ENCODE measurements at regions not wholly inside any gene's neighbourhood (a gene's known extent, or its start where the extent isn't known, plus 50 kb on each side); places are given as distances from the start of the nearest gene placed in this dataset.

- Histone ChIP-seq H3K27ac (peak overlapping the region; percentile 31), H3K4me3 (peak overlapping the region; percentile 1)
Measured at GRCh38 chr9:90965226-90966030, 163.8 kb downstream of the SYK start.

GRCh38 chr9:90966031-90966290 is 164.3 kb downstream of the SYK start:
- H3K27ac ChIP-seq: peak overlapping the region; percentile 50

More at GRCh38 chr9:90965226-90966030, 163.8 kb downstream of the SYK start:
- no peaks in the 10 kb centered on the region for H3K9me3 ChIP-seq
- WGBS: 50% methylated on average over 12 of the region's 12 CpGs
- no peaks in the 10 kb centered on the region for H3K36me3 ChIP-seq
- peaks cover 34% of the 10 kb centered on the region for H3K4me1 ChIP-seq
- H3K27me3 ChIP-seq: no peaks in the 10 kb centered on the region
- TF ChIP-seq CTCF (IDR thresholded peaks at IDR 0.05): no peak
- TF ChIP-seq POLR2AphosphoS5 (IDR thresholded peaks at IDR 0.05): no peak
- TF ChIP-seq EP300 (IDR thresholded peaks at IDR 0.05): no peak
- no peak for TF ChIP-seq POLR2A (IDR thresholded peaks at IDR 0.05)
- DNase-seq (ENCODE audit: low spot score in 2 of 2): no peak

GRCh38 chr9:90966480-90967144 is 165.0 kb downstream of the SYK start:
- 55% methylated on average over 19 of the region's 19 CpGs for WGBS
- TF ChIP-seq EP300 (IDR thresholded peaks at IDR 0.05) (no peak), CTCF (IDR thresholded peaks at IDR 0.05) (no peak), POLR2AphosphoS5 (IDR thresholded peaks at IDR 0.05) (no peak), POLR2A (IDR thresholded peaks at IDR 0.05) (no peak)
- Histone ChIP-seq H3K27me3 (no peaks in the 10 kb centered on the region), H3K27ac (peak overlapping the region; percentile 50), H3K4me3 (no peak overlapping the region), H3K9me3 (no peaks in the 10 kb centered on the region), H3K4me1 (peaks cover 42% of the 10 kb centered on the region), H3K36me3 (no peaks in the 10 kb centered on the region)
- no peak for DNase-seq (ENCODE audit: low spot score in 2 of 2)

More at GRCh38 chr9:90966031-90966290, 164.3 kb downstream of the SYK start:
- H3K27me3 ChIP-seq: no peaks in the 10 kb centered on the region
- H3K9me3 ChIP-seq: no peaks in the 10 kb centered on the region
- 74% methylated on average over 2 of the region's 2 CpGs for WGBS
- peaks cover 38% of the 10 kb centered on the region for H3K4me1 ChIP-seq
- H3K4me3 ChIP-seq: no peak overlapping the region
- H3K36me3 ChIP-seq: no peaks in the 10 kb centered on the region
- TF ChIP-seq EP300 (IDR thresholded peaks at IDR 0.05) (no peak), POLR2AphosphoS5 (IDR thresholded peaks at IDR 0.05) (no peak), CTCF (IDR thresholded peaks at IDR 0.05) (no peak), POLR2A (IDR thresholded peaks at IDR 0.05) (no peak)
- DNase-seq (ENCODE audit: low spot score in 2 of 2): no peak

GRCh38 chr9:90967145-90967538 is 165.5 kb downstream of the SYK start:
- TF ChIP-seq POLR2A (IDR thresholded peaks at IDR 0.05): no peak
- TF ChIP-seq EP300 (IDR thresholded peaks at IDR 0.05): no peak
- TF ChIP-seq POLR2AphosphoS5 (IDR thresholded peaks at IDR 0.05): no peak
- H3K36me3 ChIP-seq: no peaks in the 10 kb centered on the region
- H3K4me3 ChIP-seq: no peak overlapping the region
- no peaks in the 10 kb centered on the region for H3K9me3 ChIP-seq
- WGBS: 92% methylated on average over 7 of the region's 7 CpGs
- H3K4me1 ChIP-seq: peaks cover 47% of the 10 kb centered on the region
- no peaks in the 10 kb centered on the region for H3K27me3 ChIP-seq
- DNase-seq (ENCODE audit: low spot score in 2 of 2): no peak
- H3K27ac ChIP-seq: peak overlapping the region; percentile 50

- Histone ChIP-seq H3K27me3 (no peaks in the 10 kb centered on the region), H3K9me3 (no peaks in the 10 kb centered on the region), H3K4me3 (no peak overlapping the region), H3K36me3 (no peaks in the 10 kb centered on the region), H3K27ac (no peak overlapping the region), H3K4me1 (peaks cover 62% of the 10 kb centered on the region)
- no peak for TF ChIP-seq POLR2A (IDR thresholded peaks at IDR 0.05)
- no peak for TF ChIP-seq CTCF (IDR thresholded peaks at IDR 0.05)
- no peak for TF ChIP-seq EP300 (IDR thresholded peaks at IDR 0.05)
- no peak for TF ChIP-seq POLR2AphosphoS5 (IDR thresholded peaks at IDR 0.05)
- no peak for DNase-seq (ENCODE audit: low spot score in 2 of 2)
- 48% methylated on average over 5 of the region's 10 CpGs for WGBS
Measured at GRCh38 chr9:90969021-90969675, 167.5 kb downstream of the SYK start.
